Spleen (tissue), 11 donors: ENCODE measurements at regions not wholly inside any gene's neighbourhood (a gene's known extent, or its start where the extent isn't known, plus 50 kb on each side); places are given as distances from the start of the nearest gene placed in this dataset.

Experiments
- DNase-seq: peaks from one replicate; pipeline ENCODE4 v3.0.0-alpha.2; 2020
- H3K27ac ChIP-seq, 8 donors: fragments of 200-600 bp; sonication (generic) in 7 of 8; 1 replicate in 4 of 8; 2 replicates in 4 of 8; pipeline versions ENCODE4 v1.5.0 to v1.8.0; 2016 to 2021; ENCODE audit warnings: inconsistent platforms in 4 of 8, mild to moderate bottlenecking in 4 of 8, moderate library complexity in 1 of 8
- H3K27me3 ChIP-seq, 7 donors: fragments of 200-600 bp; sonication (generic) in 6 of 7; replicated peaks in 1 of 7; 1 replicate in 4 of 7; 2 replicates in 3 of 7; pipeline versions ENCODE4 v1.5.0 to v1.8.0; 2016 to 2021; ENCODE audit warnings: inconsistent platforms in 3 of 7, mild to moderate bottlenecking in 1 of 7
- H3K36me3 ChIP-seq, 6 donors: fragments of 200-600 bp; sonication (generic) in 5 of 6; 1 replicate in 4 of 6; 2 replicates in 2 of 6; pipeline versions ENCODE4 v1.5.0 to v1.8.0; 2016 to 2021; ENCODE audit warnings: inconsistent platforms in 2 of 6
- H3K4me1 ChIP-seq, 6 donors: fragments of 200-600 bp; sonication (generic) in 5 of 6; 1 replicate in 3 of 6; 2 replicates in 3 of 6; pipeline versions ENCODE4 v1.5.0 to v1.8.0; 2016 to 2021; ENCODE audit warnings: inconsistent platforms in 3 of 6
- H3K4me3 ChIP-seq, 8 donors: fragments of 200-600 bp; sonication (generic) in 7 of 8; 1 replicate in 4 of 8; 2 replicates in 4 of 8; pipeline versions ENCODE4 v1.5.0 to v1.8.0; 2016 to 2021; ENCODE audit warnings: inconsistent platforms in 4 of 8, mild to moderate bottlenecking in 4 of 8, moderate library complexity in 2 of 8
- H3K9me3 ChIP-seq, 8 donors: fragments of 200-600 bp; sonication (generic) in 7 of 8; 1 replicate in 4 of 8; 2 replicates in 4 of 8; pipeline versions ENCODE4 v1.5.0 to v1.8.0; 2016 to 2021; ENCODE audit warnings: inconsistent platforms in 4 of 8
- CTCF ChIP-seq, 11 experiments: fragments of 200-600 bp in 7 of 11; fragments of 450-650 bp in 4 of 11; sonication (generic) in 4 of 11; IDR thresholded peaks in 8 of 11; conservative IDR thresholded peaks in 3 of 11; 1 replicate in 7 of 11; 2 replicates in 4 of 11; pipeline versions ENCODE4 v1.4.0 to v1.8.0; 2016 to 2021; ENCODE audit warnings: antibody characterized with exemption in 11 of 11, inconsistent platforms in 4 of 11, mild to moderate bottlenecking in 1 of 11
- POLR2A ChIP-seq, 3 donors: fragments of 450-650 bp; IDR thresholded peaks; one replicate each; pipeline ENCODE4 v1.5.1; 2017; ENCODE audit warnings: antibody characterized with exemption in 3 of 3, mild to moderate bottlenecking in 1 of 3
- POLR2AphosphoS5 ChIP-seq, 3 donors: sonication (generic); formaldehyde crosslinking; IDR thresholded peaks; one replicate each; pipeline ENCODE4 v1.5.1; 2017; ENCODE audit warnings: antibody characterized with exemption in 3 of 3
- WGBS, 5 donors: extraction: QIAGEN DNeasy Blood & Tissue Kit in 3 of 5; methylation state at CpG; one replicate each; pipeline versions ENCODE4 v1.1.5 to v1.1.7; 2013 to 2018; 5-methylcytosine and 5-hydroxymethylcytosine counted together
- intact Hi-C: fragments of 100-400 bp; cut with DNase I; formaldehyde crosslinking; loops from one replicate; pipeline ENCODE4 v1.15.0; 2023; ENCODE audit warnings: low total_unique reads
- donor health status: healthy with polysubstance abuse.
- donor health status: DM: no; HTN: no; CAD: no; lungs with moderate emphysema.
- donor health status: DM: no; HTN: no; CAD: no.
- donor health status: Bipolar disorder and iron deficiency.
- donor health status: healthy.
- donor health status: DM: no; HTN: no; CAD: no.
- donor health status: DM: yes; HTN: yes; CAD: no.

- WGBS, 5 donors, result 78 to 83% (median 78%) methylated on average over 3 of the region's 3 CpGs
- intact Hi-C loops, result no loop called here
- Histone ChIP-seq H3K36me3 (no peaks in the 10 kb centered on the region), H3K4me3 (no peak overlapping the region), H3K9me3 (no peaks in the 10 kb centered on the region), H3K4me1 (peaks cover 0 to 3% (median 0%) of the 10 kb centered on the region in 6 donors), H3K27ac (no peak overlapping the region), H3K27me3 (peaks cover 0 to 7% (median 0%) of the 10 kb centered on the region in 7 donors)
- no peak for DNase-seq
- TF ChIP-seq CTCF (IDR thresholded peaks at IDR 0.05 in 8 of 11, conservative IDR thresholded peaks at IDR 0.05 in 3 of 11) (no peak), POLR2A (IDR thresholded peaks at IDR 0.05) (no peak)
Measured at GRCh38 chr11:129287920-129288319, 87.7 kb upstream of the BARX2 start.

- Histone ChIP-seq H3K4me1 (peaks cover 0 to 3% (median 0%) of the 10 kb centered on the region in 6 donors), H3K4me3 (no peak overlapping the region), H3K27me3 (peaks cover 0 to 7% (median 0%) of the 10 kb centered on the region in 7 donors), H3K9me3 (no peaks in the 10 kb centered on the region), H3K36me3 (no peaks in the 10 kb centered on the region), H3K27ac (no peak overlapping the region)
- DNase-seq, result no peak
- TF ChIP-seq CTCF (IDR thresholded peaks at IDR 0.05 in 8 of 11, conservative IDR thresholded peaks at IDR 0.05 in 3 of 11), result no peak
- no peak for TF ChIP-seq POLR2AphosphoS5 (IDR thresholded peaks at IDR 0.05)
- no peak for TF ChIP-seq POLR2A (IDR thresholded peaks at IDR 0.05)
- 43 to 68% (median 57%) methylated on average over 7 of the region's 7 CpGs for WGBS, 5 donors
- intact Hi-C loops, result no loop called here
Measured at GRCh38 chr11:129286813-129287212, 88.8 kb upstream of the BARX2 start.

GRCh38 chr11:129285402-129285786 is 90.3 kb upstream of the BARX2 start:
- intact Hi-C loops, result no loop called here
- peaks cover 0 to 12% (median 7%) of the 10 kb centered on the region in 6 donors for H3K4me1 ChIP-seq
- no peaks in the 10 kb centered on the region for H3K36me3 ChIP-seq
- no peak for DNase-seq
- WGBS, 5 donors, result 43 to 75% (median 62%) methylated on average over 1 of the region's 1 CpG
- peak overlapping the region in 1 of 8 donors; percentile 12 for H3K27ac ChIP-seq
- no peaks in the 10 kb centered on the region for H3K9me3 ChIP-seq
- TF ChIP-seq POLR2A (IDR thresholded peaks at IDR 0.05) (no peak), CTCF (IDR thresholded peaks at IDR 0.05 in 8 of 11, conservative IDR thresholded peaks at IDR 0.05 in 3 of 11) (no peak), POLR2AphosphoS5 (IDR thresholded peaks at IDR 0.05) (no peak)
- peaks cover 0 to 7% (median 0%) of the 10 kb centered on the region in 7 donors for H3K27me3 ChIP-seq
- no peak overlapping the region for H3K4me3 ChIP-seq

GRCh38 chr11:129283141-129283540 is 91.0 kb upstream of the ARHGAP32 start:
- Histone ChIP-seq H3K4me1 (peaks cover 0 to 25% (median 16%) of the 10 kb centered on the region in 6 donors), H3K27ac (no peak overlapping the region), H3K36me3 (no peaks in the 10 kb centered on the region), H3K27me3 (peaks cover 0 to 13% (median 0%) of the 10 kb centered on the region in 7 donors), H3K4me3 (no peak overlapping the region), H3K9me3 (no peaks in the 10 kb centered on the region)
- DNase-seq, result no peak
- 59 to 81% (median 64%) methylated on average over 1 of the region's 1 CpG for WGBS, 5 donors
- intact Hi-C loops, result no loop called here
- no peak for TF ChIP-seq POLR2A (IDR thresholded peaks at IDR 0.05)
- TF ChIP-seq POLR2AphosphoS5 (IDR thresholded peaks at IDR 0.05), result no peak

- Histone ChIP-seq H3K4me1 (peaks cover 5 to 30% (median 21%) of the 10 kb centered on the region in 6 donors), H3K27me3 (peaks cover 0 to 16% (median 0%) of the 10 kb centered on the region in 7 donors), H3K9me3 (no peaks in the 10 kb centered on the region), H3K36me3 (no peaks in the 10 kb centered on the region), H3K4me3 (no peak overlapping the region), H3K27ac (no peak overlapping the region)
- no peak for DNase-seq
- 50 to 73% (median 67%) methylated on average over 2 of the region's 2 CpGs for WGBS, 5 donors
- intact Hi-C loops, result no loop called here
- no peak for TF ChIP-seq POLR2A (IDR thresholded peaks at IDR 0.05)
- no peak for TF ChIP-seq POLR2AphosphoS5 (IDR thresholded peaks at IDR 0.05)
- TF ChIP-seq CTCF (IDR thresholded peaks at IDR 0.05 in 8 of 11, conservative IDR thresholded peaks at IDR 0.05 in 3 of 11), result no peak
Measured at GRCh38 chr11:129282634-129283033, 90.5 kb upstream of the ARHGAP32 start.
